22Rv1 (cell line): ENCODE measurements at regions not wholly inside any gene's neighbourhood (a gene's known extent, or its start where the extent isn't known, plus 50 kb on each side); places are given as distances from the start of the nearest gene placed in this dataset.

ENCODE experiments used
- CTCF ChIP-seq: fragments of 450-650 bp; IDR thresholded peaks from 2 replicates; pipeline ENCODE4 v1.5.1; 2017; ENCODE audit warnings: mild to moderate bottlenecking
- ZFX ChIP-seq: fragments of 450-650 bp; IDR thresholded peaks from 2 replicates; pipeline ENCODE4 v1.6.1; 2017; ENCODE audit warnings: antibody characterized with exemption, borderline replicate concordance

DNA sequence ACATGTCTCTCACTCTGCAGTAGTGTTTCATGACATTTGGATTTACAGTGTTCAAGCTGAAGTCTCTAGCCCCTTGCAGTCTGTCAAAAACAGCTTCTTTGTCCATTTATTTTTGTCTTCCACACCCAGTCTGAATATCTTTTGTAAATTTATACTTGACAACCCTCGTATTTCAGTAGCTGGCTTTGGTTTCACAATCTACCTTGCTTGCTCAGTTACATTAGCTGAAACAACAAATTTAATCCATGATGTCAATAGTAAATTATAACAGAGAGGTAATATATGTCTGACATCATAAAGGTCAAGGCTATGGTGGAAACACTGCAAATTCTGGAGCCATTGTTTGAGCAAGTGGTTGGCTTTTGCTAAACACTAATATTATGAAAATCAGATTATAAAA lies 328.7 kb downstream of the MTX2 start:
- TF ChIP-seq CTCF (no peak), ZFX (no peak)
